NCI-H2171 (cell line): ENCODE measurements at regions not wholly inside any gene's neighbourhood (a gene's known extent, or its start where the extent isn't known, plus 50 kb on each side); places are given as distances from the start of the nearest gene placed in this dataset.
"Not testable (repeated sequence)": the region's sequence is repeated elsewhere in the genome, so short reads cannot be mapped to it uniquely, and the experiment has no call there.

Experiments
- DNase-seq: peaks from one replicate; lab custom pipeline; 2025; lab: John Stamatoyannopoulos, UW

DNA sequence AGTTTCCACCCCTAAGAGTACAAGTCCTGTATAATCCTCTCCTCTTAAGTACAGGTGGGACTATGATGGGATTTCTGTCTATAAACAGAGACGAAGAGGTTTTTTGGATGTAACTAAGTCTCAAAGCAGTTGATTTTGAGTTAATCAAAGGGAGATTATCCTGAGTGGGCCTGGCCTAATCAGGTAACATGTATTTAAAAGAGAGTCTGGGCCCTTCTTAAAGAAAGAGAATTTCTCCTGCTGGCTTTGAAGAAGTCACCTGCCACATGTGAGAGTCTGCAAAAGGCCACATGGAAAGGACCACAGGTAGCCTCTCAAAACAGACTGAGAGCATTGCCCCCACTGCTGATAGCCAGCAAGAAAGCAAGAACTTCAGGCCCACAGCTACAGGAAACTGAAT is 142.3 kb downstream of the IRX5 start:
- no peak for DNase-seq

DNA sequence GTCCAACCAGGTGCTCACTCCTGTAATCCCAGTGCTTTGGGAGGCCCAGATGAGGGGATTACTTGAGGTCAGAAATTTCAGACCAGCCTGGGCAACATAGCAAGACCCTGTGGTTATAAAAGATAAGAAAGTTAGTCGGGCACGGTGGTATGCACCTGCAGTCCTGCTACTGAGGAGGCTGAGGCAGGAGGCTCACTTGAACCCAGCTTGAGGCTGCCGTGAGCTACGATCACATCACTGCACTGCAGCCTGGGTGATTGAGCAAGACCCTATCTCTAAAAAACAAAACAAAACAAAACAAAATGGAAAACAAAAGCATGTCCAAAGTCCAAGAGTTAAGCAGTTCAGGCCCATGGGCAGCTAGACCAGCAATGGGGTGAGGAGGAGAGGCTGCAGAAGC is 143.2 kb downstream of the IRX5 start:
- DNase-seq, result no peak

- not testable (repeated sequence) for DNase-seq
Measured at GRCh38 chr16:55075208-55075607, 144.5 kb downstream of the IRX5 start.

- DNase-seq, result no peak
Measured at GRCh38 chr16:55076053-55076452, 145.4 kb downstream of the IRX5 start.

DNA sequence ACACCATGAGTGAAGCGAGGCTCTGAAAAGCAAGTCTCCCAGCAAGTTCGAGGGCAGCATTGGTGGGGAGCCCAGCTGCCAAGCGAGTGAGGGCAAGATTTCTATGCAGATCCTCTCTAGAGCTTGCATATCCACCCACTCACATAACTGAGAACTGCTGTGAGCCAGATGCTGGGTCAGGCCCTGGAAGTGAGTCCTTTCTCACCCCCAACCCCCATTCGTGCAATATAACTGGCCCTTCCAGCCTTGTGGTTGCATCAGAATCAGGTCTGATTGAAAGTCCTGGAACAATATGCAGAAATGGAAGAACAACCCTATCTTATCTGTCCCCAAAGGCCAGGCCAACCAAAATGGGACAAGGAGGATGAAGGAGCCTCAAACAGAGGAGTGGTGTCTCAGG is 146.6 kb downstream of the IRX5 start:
- no peak for DNase-seq

- DNase-seq, result no peak
Measured at GRCh38 chr16:55078153-55078552, 147.5 kb downstream of the IRX5 start.

GRCh38 chr16:55078699-55079410 is 148.2 kb downstream of the IRX5 start:
- DNase-seq, result no peak

DNA sequence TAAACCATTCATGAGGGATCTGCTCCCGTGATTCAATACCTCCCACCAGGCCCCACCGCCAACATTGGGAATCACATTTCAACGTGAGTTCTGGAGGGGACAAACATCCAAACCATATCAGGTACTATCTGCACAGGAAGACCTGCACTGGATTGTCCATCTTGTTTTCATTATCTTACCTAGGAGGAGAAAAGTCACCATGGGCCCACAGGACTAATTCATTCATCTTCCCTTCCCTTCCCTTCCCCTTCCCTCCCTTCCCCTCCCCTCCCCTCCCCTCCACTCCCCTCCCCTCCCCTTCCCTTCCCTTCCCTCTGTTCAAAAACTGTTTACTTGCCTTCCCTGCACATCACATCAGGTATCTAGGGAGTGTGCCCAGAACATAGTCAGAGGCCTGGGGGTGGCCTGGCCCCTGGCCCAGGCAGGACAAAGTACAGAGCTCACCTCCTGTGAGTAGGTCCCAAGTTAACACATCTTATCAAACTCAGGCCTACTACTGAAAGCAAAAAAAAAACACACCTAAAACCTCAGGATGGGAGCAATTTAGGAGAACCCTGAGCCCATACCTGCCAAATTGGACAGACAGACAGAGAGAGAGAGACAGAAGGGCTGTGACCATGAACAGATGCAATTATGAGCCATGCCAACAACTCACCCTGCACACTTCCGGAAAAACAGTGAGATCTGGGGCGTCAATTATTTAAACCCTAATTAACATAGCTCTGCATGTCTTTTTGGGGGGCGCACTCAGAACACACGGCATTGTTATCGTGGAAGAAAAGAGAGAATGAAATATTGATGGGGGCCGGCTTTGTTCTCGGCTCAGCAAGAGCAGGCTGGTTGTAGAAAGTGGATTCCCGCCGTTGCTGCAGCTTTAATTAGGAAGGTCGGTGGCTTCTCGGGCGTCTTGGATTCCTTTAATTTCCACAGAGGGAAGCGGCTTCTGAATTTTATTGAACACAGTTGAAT is 151.2 kb downstream of the IRX5 start:
- DNase-seq, result no peak

DNA sequence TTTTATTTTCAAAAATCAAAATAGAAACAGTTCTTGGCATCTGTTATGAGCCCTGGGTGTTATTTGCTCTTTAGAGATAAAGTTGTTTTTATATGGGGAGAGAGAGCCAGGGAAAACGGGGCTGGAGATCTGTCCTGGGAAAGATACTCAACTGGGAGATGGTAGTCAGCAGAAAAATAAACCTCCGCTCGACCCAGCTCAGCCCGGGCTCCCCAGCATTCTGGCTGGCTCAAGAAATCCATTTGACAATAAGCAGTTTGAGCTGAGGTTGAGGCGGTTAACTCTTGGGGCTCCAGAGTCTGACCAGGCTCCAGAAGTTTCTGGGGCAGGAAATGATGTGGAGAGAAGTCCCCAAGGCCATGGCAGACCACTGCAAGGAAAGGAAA is 151.9 kb downstream of the IRX5 start:
- DNase-seq, result no peak

DNA sequence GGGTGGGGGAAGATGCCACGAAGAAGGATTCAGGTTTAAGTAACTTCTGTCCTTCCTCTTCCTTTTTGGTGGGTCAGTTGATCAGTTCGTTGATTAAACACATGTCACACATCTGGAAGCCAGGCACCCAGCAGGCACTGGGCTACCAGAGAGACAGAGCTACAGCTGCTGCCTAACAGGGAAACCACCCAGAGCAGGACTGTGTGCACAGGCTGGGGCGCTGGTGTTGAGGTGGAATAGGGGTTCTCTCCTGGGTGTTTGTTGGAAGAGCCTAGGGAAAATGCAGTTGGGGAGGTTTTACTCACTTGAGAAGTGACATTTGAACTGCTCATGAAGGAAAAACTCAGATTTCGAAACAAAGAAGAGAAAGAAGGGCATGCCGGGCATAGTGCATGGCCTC is 152.4 kb downstream of the IRX5 start:
- no peak for DNase-seq

GRCh38 chr16:55088098-55088497 is 157.4 kb downstream of the IRX5 start:
- DNase-seq, result no peak

DNA sequence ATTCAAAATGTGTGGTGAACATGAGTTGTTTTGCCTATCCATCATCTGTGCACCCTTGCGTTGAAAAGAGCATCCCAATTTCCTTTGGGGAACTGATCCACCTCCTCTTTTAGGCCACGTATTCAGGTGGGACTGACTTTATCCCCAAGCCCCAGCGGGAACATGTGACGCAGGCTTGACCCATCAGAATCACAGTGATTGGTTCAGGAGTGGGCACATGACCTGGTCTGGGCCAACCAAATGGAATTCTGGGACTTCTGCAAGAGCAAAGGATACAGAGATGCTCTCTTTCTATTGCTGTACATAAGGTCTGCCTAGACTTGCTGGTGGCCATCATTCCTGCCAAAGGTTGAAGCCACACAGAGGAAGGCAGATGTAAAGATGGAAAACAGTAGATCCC is 158.9 kb downstream of the IRX5 start:
- DNase-seq, result no peak

- DNase-seq, result no peak
Measured at GRCh38 chr16:55091213-55091870, 160.7 kb downstream of the IRX5 start.

DNA sequence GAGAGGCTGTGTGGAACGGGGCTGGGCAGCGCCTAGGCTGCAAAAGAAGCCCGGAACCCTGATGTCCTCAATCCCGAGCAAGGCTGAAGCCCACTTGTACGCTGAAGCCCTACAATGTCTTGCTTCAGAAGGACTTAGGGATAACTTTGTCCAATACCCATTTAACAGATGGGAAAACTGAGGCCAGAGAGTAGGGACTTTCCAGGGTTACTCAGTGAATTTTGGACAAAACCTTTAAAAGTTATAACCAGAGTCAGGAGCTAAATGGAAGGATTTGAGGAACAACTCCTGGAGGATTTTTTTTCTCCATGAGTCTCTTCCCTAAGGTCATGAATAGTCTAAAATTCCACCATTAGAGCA is 161.2 kb downstream of the IRX5 start:
- no peak for DNase-seq

DNA sequence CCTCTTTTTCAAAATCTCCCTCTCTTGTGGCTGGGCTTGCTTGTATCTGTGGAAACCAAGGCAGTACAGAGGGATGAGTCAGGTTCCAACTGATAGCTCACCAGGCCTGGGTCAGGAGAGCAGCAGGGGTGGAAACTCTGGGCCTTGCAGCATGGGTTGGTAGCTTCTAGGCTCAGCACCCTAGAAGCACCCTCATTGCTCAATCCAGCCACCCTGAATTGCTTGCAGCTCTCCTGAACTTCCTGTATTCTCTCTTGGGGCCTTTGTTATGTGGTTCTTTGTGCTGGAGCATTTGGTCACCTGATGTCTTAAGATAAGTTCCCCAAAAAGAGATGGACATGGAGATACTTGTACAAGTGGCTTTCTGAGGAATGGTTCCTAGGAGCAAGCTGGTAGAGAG is 169.4 kb downstream of the IRX5 start:
- no peak for DNase-seq

DNA sequence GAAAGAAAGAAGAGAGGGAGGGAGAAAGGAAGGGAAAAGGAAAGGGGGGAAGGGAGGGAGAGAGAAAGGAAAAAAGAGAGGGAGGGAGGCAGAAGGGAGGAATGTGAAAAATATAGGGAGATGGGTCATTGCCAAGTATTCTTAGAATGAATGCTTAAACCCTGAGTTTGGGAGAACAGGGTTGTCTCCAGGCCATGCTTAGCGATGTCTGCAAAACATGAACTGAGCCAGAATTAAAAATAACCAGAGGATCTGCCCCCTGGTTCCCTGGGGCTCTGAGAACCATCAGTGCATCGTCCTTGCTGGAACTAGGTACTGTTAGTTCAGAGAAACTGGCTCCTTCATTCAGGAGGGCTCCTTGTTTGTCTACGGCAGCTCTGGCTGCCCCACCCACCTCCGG is 170.4 kb downstream of the IRX5 start:
- DNase-seq, result no peak

- no peak for DNase-seq
Measured at GRCh38 chr16:55102077-55102476, 171.4 kb downstream of the IRX5 start.

DNA sequence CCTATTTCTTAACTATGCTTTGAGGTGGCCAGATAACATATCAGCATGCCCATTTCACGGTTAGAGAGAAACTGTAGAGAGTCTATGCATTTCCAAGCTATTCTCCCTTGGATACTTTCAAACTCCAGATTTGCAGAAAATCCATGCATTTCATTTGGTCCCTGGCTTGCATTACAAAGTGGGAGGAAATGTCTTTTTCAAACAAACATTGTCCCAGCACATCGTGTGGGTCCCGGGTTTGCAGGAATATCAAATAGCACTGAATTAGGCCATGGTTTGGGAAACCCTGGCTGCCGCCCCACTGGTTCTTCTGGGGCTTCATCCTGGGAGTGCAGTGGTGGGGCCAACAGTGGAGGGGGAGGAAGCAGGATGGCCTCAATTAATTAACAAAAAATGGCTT is 171.9 kb downstream of the IRX5 start:
- DNase-seq, result no peak

DNA sequence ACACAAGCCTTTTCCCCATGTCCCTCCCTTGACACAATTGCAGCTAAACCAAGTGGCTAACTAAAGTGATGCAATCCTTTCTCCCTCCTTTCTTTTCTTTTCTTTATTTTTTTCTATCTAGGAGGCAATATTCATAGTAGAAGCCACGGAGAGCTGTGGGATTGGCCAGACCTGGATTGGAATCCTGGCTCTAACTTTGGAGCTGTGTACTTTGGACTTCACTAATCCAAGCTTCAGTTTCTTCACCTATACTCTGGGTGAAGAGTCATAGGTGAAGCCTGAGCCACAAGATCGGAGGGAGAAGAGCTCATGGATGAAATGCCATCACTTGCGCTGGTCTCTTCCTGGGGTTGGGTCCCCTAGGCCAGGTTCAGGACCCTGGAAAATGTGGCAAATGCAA is 177.2 kb downstream of the IRX5 start:
- no peak for DNase-seq

- no peak for DNase-seq
Measured at GRCh38 chr16:55113210-55113609, 182.5 kb downstream of the IRX5 start.

- no peak for DNase-seq
Measured at GRCh38 chr16:55115506-55115905, 184.8 kb downstream of the IRX5 start.

DNA sequence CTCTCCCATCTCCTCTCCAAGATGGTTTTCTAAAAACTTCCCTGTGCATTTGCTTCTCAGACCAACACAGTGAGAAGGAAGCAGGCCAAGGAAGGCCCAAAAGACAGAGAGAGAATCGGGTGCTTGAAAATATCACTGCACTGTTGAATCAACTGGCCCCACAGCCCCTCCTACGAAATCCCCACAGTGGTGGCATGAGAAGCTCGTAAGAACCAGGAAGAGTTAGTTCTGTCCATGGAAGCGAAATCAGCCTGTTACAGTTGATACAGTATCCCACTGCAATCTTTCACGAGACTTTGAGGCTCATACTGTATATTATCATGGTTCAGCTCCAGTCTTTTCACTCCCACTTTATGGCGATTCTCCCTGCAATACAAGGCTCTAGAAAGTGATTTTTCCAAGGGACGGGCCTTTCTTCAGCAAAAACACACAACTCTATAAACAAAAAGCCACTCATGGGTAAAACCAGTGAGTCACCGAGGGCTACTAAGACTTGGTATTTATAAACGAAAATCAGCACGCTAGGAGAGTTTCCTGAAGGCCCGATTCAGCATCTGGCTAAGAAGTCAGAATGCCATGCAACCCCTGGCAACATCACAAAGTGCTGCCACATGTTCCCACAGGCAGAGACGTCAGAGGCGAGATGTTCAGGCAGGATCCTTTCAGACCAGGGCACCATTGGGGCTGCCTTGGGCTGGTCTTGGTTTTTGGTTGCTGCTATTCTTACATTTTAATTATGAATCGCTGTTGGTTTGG is 185.7 kb downstream of the IRX5 start:
- no peak for DNase-seq
